ENCODE measurements at regions not wholly inside any gene's neighbourhood (a gene's known extent, or its start where the extent isn't known, plus 50 kb on each side); places are given as distances from the start of the nearest gene placed in this dataset.

DNA sequence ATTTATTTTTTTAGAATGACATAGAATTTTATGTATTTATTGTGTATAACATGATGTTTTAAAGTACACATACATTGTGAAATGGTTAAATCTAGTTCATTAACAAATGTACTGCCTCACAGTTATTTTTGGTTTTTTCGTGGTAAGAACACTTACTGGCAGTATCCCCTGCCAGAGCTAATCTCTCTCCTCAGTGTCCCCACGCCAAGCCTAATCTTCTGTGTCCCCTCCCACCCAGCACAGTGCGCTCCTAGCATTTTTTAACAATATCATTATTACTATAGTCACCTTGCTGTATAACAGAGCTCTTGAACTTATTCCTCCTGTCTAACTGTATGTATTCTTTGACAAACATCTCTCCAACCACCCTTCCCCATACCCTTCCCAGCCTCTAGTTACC, 333.2 kb downstream of the GABRB3 start:
- no peak for TF ChIP-seq POLR2A (IDR thresholded peaks at IDR 0.05)
- TF ChIP-seq, protein P1, sequence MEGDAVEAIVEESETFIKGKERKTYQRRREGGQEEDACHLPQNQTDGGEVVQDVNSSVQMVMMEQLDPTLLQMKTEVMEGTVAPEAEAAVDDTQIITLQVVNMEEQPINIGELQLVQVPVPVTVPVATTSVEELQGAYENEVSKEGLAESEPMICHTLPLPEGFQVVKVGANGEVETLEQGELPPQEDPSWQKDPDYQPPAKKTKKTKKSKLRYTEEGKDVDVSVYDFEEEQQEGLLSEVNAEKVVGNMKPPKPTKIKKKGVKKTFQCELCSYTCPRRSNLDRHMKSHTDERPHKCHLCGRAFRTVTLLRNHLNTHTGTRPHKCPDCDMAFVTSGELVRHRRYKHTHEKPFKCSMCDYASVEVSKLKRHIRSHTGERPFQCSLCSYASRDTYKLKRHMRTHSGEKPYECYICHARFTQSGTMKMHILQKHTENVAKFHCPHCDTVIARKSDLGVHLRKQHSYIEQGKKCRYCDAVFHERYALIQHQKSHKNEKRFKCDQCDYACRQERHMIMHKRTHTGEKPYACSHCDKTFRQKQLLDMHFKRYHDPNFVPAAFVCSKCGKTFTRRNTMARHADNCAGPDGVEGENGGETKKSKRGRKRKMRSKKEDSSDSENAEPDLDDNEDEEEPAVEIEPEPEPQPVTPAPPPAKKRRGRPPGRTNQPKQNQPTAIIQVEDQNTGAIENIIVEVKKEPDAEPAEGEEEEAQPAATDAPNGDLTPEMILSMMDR (IDR thresholded peaks at IDR 0.05): no peak

Data from body of pancreas (tissue), 4 donors.